Upper lobe of left lung (tissue), 6 donors: ENCODE measurements at regions not wholly inside any gene's neighbourhood (a gene's known extent, or its start where the extent isn't known, plus 50 kb on each side); places are given as distances from the start of the nearest gene placed in this dataset.

ENCODE experiments used
- ATAC-seq, 2 donors: fragments of 200-7000 bp; cut with Tn5 transposase; one replicate each; pipeline ENCODE4 v1.9.1; 2022; ENCODE audit warnings: mild to moderate bottlenecking in 2 of 2, moderate library complexity in 2 of 2; ENCODE audit not compliant: low FRiP score in 2 of 2
- DNase-seq, 2 donors: peaks; one replicate each; pipeline ENCODE4 v3.0.0-alpha.2; 2019 to 2020
- H3K27ac ChIP-seq, 4 donors: fragments of 200-600 bp; sonication (generic); one replicate each; pipeline ENCODE4 v1.5.1; 2016 to 2019
- H3K27me3 ChIP-seq, 4 donors: fragments of 200-600 bp; sonication (generic); one replicate each; pipeline ENCODE4 v1.5.1; 2017 to 2019
- H3K36me3 ChIP-seq, 4 donors: fragments of 200-600 bp; sonication (generic); one replicate each; pipeline ENCODE4 v1.5.1; 2016 to 2019
- H3K4me1 ChIP-seq, 4 donors: fragments of 200-600 bp; sonication (generic); one replicate each; pipeline ENCODE4 v1.5.1; 2018 to 2019
- H3K4me3 ChIP-seq, 4 donors: fragments of 200-600 bp; sonication (generic); one replicate each; pipeline ENCODE4 v1.5.1; 2017 to 2019; ENCODE audit warnings: mild to moderate bottlenecking in 2 of 4, moderate library complexity in 1 of 4
- H3K9me3 ChIP-seq, 4 donors: fragments of 200-600 bp; sonication (generic); one replicate each; pipeline ENCODE4 v1.5.1; 2018 to 2019
- EP300 ChIP-seq, 4 donors: sonication (generic); formaldehyde crosslinking; IDR thresholded peaks; one replicate each; pipeline ENCODE4 v1.5.1; 2017; ENCODE audit warnings: antibody characterized with exemption in 4 of 4, control low read depth in 2 of 4
- POLR2A ChIP-seq, 4 donors: fragments of 450-650 bp; IDR thresholded peaks; one replicate each; pipeline ENCODE4 v1.5.1; 2016 to 2017; ENCODE audit warnings: antibody characterized with exemption in 4 of 4, mild to moderate bottlenecking in 2 of 4
- POLR2AphosphoS5 ChIP-seq, 2 donors: sonication (generic); formaldehyde crosslinking; IDR thresholded peaks; one replicate each; pipeline ENCODE4 v1.5.1; 2017; ENCODE audit warnings: antibody characterized with exemption in 2 of 2
- WGBS, 2 donors: methylation state at CpG; one replicate each; pipeline ENCODE4 v1.1.5; 2017 to 2018; 5-methylcytosine and 5-hydroxymethylcytosine counted together
- small RNA-seq, 4 donors: library from RNA; depleted of rRNA; stranded (forward); fragments of <200 nt; gene quantifications; one replicate each; pipeline ENCODE3, GENCODE V24; 2016
- TF ChIP-seq, protein P1 (sequence below), 6 experiments: fragments of 450-650 bp in 4 of 6; fragments of 200-600 bp in 2 of 6; sonication (generic) in 2 of 6; IDR thresholded peaks; one replicate each; pipeline ENCODE4 v1.5.1; 2016 to 2019; ENCODE audit warnings: antibody characterized with exemption in 6 of 6
- donor health status: DM: no; HTN: no; CAD: no; lungs with moderate emphysema.
- donor health status: DM: no; HTN: yes; CAD: no; lungs with severe emphysema.

DNA sequence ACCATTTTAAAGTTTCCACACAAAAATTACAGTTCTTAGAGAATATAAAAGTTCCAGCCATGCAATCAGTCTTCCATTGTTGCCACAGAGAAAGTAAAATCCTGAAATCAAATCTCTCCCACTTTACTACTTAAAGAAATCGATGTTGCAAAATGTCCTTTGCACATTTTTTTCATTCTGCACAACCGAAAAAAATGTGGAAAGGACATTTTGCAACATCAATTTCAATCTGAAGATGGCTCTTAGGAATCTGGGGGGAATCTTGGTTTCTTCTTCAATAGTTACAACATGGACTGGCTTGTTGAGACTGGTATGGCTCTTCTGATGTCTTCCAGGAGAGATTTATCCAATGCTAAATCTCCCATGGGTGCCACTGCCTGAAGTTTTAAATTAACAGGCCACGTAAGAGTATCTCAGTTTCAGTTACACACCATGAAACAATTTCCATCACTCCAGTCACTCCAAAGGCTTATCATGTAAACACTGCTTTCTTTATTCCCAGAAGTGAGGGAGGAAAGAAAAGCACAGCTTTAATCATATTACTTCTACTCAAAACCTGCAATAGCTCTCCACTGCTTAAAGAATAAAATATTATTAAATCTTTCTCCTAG, 55.8 kb upstream of the CTNNB1 start:
- DNase-seq (no peak), ATAC-seq (peak in 1 of 2 donors; percentile 49)
- Histone ChIP-seq H3K27ac (no peak overlapping the region), H3K27me3 (no peaks in the 10 kb centered on the region), H3K4me1 (no peaks in the 10 kb centered on the region), H3K4me3 (no peak overlapping the region), H3K9me3 (peaks cover 0 to 5% (median 0%) of the 10 kb centered on the region in 4 donors), H3K36me3 (no peaks in the 10 kb centered on the region)
- TF ChIP-seq POLR2AphosphoS5 (IDR thresholded peaks at IDR 0.05) (no peak), EP300 (IDR thresholded peaks at IDR 0.05) (no peak), POLR2A (IDR thresholded peaks at IDR 0.05) (no peak)
- TF ChIP-seq, protein P1, sequence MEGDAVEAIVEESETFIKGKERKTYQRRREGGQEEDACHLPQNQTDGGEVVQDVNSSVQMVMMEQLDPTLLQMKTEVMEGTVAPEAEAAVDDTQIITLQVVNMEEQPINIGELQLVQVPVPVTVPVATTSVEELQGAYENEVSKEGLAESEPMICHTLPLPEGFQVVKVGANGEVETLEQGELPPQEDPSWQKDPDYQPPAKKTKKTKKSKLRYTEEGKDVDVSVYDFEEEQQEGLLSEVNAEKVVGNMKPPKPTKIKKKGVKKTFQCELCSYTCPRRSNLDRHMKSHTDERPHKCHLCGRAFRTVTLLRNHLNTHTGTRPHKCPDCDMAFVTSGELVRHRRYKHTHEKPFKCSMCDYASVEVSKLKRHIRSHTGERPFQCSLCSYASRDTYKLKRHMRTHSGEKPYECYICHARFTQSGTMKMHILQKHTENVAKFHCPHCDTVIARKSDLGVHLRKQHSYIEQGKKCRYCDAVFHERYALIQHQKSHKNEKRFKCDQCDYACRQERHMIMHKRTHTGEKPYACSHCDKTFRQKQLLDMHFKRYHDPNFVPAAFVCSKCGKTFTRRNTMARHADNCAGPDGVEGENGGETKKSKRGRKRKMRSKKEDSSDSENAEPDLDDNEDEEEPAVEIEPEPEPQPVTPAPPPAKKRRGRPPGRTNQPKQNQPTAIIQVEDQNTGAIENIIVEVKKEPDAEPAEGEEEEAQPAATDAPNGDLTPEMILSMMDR (IDR thresholded peaks at IDR 0.05): no peak
- 57 to 75% methylated on average over 3 of the region's 3 CpGs for WGBS, 2 donors

DNA sequence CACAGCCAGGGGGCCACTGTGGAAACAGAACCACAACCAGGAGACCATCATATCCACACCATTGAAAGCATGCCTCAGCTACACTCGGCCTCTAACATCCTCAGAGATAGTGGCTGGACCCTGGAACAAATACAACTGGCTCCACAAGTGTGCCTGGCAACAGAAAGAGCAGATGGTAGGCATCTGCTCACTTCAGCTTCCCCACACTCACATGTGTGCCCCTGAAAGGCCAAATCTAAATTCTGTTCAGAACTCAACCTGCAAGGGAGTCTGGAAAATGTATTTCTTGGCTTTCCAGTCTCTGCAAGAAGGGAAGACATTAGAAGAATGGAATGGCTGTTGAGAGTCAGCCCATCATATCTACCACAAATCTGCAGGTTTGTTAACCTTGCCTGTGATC, 54.7 kb upstream of the CTNNB1 start:
- TF ChIP-seq POLR2A (IDR thresholded peaks at IDR 0.05) (no peak), EP300 (IDR thresholded peaks at IDR 0.05) (no peak), POLR2AphosphoS5 (IDR thresholded peaks at IDR 0.05) (no peak)
- TF ChIP-seq, protein P1 (IDR thresholded peaks at IDR 0.05): no peak
- ATAC-seq (no peak), DNase-seq (no peak)
- H3K4me3 ChIP-seq: no peak overlapping the region
- peaks cover 0 to 5% (median 0%) of the 10 kb centered on the region in 4 donors for H3K9me3 ChIP-seq
- no peak overlapping the region for H3K27ac ChIP-seq
- H3K4me1 ChIP-seq: no peaks in the 10 kb centered on the region
- no peaks in the 10 kb centered on the region for H3K27me3 ChIP-seq
- WGBS, 2 donors: 94% methylated on average over 1 of the region's 1 CpG; no CpG with 5 or more reads in 1 of the 2 donors
- H3K36me3 ChIP-seq: no peaks in the 10 kb centered on the region

DNA sequence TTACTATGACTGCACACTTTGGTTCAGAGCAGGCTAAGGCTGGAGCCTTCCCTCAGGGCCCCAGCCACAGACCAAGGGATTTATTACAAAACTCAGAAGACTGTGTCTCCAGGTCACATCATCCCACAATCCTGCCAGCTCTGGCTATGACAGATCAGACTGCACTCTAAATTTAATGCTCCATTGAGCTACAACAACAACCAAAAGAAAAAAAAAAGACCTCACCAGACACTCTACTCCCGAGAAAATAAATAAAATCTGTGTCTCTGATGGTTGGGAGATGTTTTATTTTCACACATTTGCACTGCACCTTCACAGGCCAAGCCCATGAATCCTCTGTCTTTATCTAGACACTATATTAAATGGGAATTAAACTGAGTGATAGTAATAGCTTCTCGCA, 50.8 kb upstream of the CTNNB1 start:
- no peaks in the 10 kb centered on the region for H3K4me1 ChIP-seq
- H3K27ac ChIP-seq: no peak overlapping the region
- H3K9me3 ChIP-seq: peaks cover 0 to 5% (median 0%) of the 10 kb centered on the region in 4 donors
- no peak overlapping the region for H3K4me3 ChIP-seq
- ATAC-seq (no peak), DNase-seq (no peak)
- H3K27me3 ChIP-seq: no peaks in the 10 kb centered on the region
- H3K36me3 ChIP-seq: no peaks in the 10 kb centered on the region
- 83 to 96% methylated on average over 2 of the region's 2 CpGs for WGBS, 2 donors
- TF ChIP-seq, protein P1 (IDR thresholded peaks at IDR 0.05): no peak
- TF ChIP-seq POLR2AphosphoS5 (IDR thresholded peaks at IDR 0.05): no peak
- TF ChIP-seq POLR2A (IDR thresholded peaks at IDR 0.05): no peak
- TF ChIP-seq EP300 (IDR thresholded peaks at IDR 0.05): no peak

DNA sequence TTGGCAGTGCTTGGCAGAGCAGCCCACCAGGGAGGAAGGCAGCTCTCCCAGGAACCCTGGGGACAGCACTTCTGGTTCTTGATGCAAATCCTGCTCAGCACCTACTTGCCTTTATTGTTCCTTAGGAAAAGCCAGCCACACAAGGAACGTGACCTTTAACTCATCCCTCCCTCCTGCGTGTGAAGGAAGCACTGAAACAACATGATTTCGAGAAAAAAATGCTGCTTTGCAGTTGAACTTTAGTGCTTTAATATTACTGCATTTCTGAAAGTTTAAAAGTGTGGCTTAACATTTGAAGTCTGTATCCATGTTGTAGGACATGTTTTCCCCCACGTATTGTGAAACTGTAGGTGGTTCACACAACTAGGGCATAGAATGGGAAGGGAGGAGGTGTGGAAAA, 50.4 kb upstream of the CTNNB1 start:
- H3K27ac ChIP-seq: no peak overlapping the region
- ATAC-seq (no peak), DNase-seq (no peak)

More for the DNA sequence above, 50.4 kb upstream of the CTNNB1 start:
- WGBS, 2 donors: 89 to 90% methylated on average over 4 of the region's 4 CpGs
- no peaks in the 10 kb centered on the region for H3K27me3 ChIP-seq
- H3K4me1 ChIP-seq: no peaks in the 10 kb centered on the region
- peaks cover 0 to 5% (median 0%) of the 10 kb centered on the region in 4 donors for H3K9me3 ChIP-seq
- H3K4me3 ChIP-seq: no peak overlapping the region
- TF ChIP-seq POLR2AphosphoS5 (IDR thresholded peaks at IDR 0.05) (no peak), EP300 (IDR thresholded peaks at IDR 0.05) (no peak), POLR2A (IDR thresholded peaks at IDR 0.05) (no peak)
- TF ChIP-seq, protein P1 (IDR thresholded peaks at IDR 0.05): no peak
- H3K36me3 ChIP-seq: no peaks in the 10 kb centered on the region

Small RNAs in the stretch of these regions (small RNA-seq; reads per million reads assigned to genes)
- gene AC099560.2 (0 reads per million in 4 donors), gene HMGN2P24 (0 reads per million in 4 donors)
